GM12878 (cell line): ENCODE measurements at regions not wholly inside any gene's neighbourhood (a gene's known extent, or its start where the extent isn't known, plus 50 kb on each side); places are given as distances from the start of the nearest gene placed in this dataset.
A peak's percentile ranks its signal among the peaks of the same experiment; 100 is the strongest.
"Not testable (repeated sequence)": the region's sequence is repeated elsewhere in the genome, so short reads cannot be mapped to it uniquely, and the experiment has no call there.

Source experiments
- ATAC-seq: fragments of 200-7000 bp; cut with Tn5 transposase; 3 replicates; pipeline ENCODE4 v1.9.1; 2020; ENCODE audit warnings: mild to moderate bottlenecking, moderate library complexity
- BruUV-seq: library from RNA; stranded (reverse); fragments of 400-500 nt; replicated peaks from 2 replicates; lab custom pipeline; 2021; lab: Mats Ljungman, UMichigan
- CTCF ChIA-PET: fragments of 300-600 bp; sonication (Branson Sonifier 250); formaldehyde crosslinking; extraction: SDS; loops from one replicate; lab custom pipeline; 2021; ENCODE audit warnings: inconsistent platforms; lab: Yijun Ruan, JAX
- POLR2A ChIA-PET: fragments of 350-600 bp; formaldehyde crosslinking; extraction: SDS; loops from one replicate; lab custom pipeline; 2021; ENCODE audit warnings: inconsistent platforms; lab: Charles Lee
- RAD21 ChIA-PET: fragments of 300-600 bp; sonication (Branson Sonifier 250); formaldehyde crosslinking; loops from one replicate; lab custom pipeline; 2023; ENCODE audit warnings: antibody characterized with exemption; ENCODE audit not compliant: unreplicated experiment; lab: Charles Lee
- SMC1A ChIA-PET: fragments of 300-600 bp; sonication (Branson Sonifier 250); formaldehyde crosslinking; loops from one replicate; lab custom pipeline; 2023; ENCODE audit not compliant: unreplicated experiment, uncharacterized antibody; lab: Charles Lee
- DNase-seq: peaks from one replicate; pipeline ENCODE4 v3.0.0-alpha.2; 2011; ENCODE audit warnings: low read depth, low spot score
- FAIRE-seq: peaks from 3 replicates; lab custom pipeline; 2011; peaks lifted over from hg19 to GRCh38; lab: Jason Lieb, UNC
- H2AFZ ChIP-seq: 2 replicates; pipeline ENCODE4 v1.6.0; 2011; ENCODE audit warnings: low read depth, low read length, control low read depth; ENCODE audit not compliant: control insufficient read depth
- H3K27ac ChIP-seq: 2 replicates; pipeline ENCODE4 v1.5.1; 2011; ENCODE audit warnings: control low read depth; ENCODE audit not compliant: control insufficient read depth, insufficient read depth
- H3K27me3 ChIP-seq, 2 experiments: replicated peaks in 1 of 2; 2 replicates each; pipeline versions ENCODE4 v1.6.0 to v1.6.1; 2011; ENCODE audit warnings: low read length in 1 of 2; ENCODE audit not compliant: control insufficient read depth in 2 of 2, insufficient read depth in 2 of 2
- H3K36me3 ChIP-seq, 2 experiments: 2 replicates each; pipeline ENCODE4 v1.5.1; 2011; ENCODE audit warnings: low read length in 1 of 2; ENCODE audit not compliant: control insufficient read depth in 2 of 2, insufficient read depth in 2 of 2
- H3K4me1 ChIP-seq: 2 replicates; pipeline ENCODE4 v1.6.1; 2011; ENCODE audit warnings: mild to moderate bottlenecking, low read length, moderate library complexity, mixed read lengths; ENCODE audit not compliant: control insufficient read depth, insufficient read depth
- H3K4me2 ChIP-seq: 2 replicates; pipeline ENCODE4 v1.6.0; 2011; ENCODE audit warnings: control low read depth; ENCODE audit not compliant: control insufficient read depth, insufficient read depth
- H3K4me3 ChIP-seq: fragments of 200-600 bp; sonication (generic); 2 replicates; pipeline ENCODE4 v1.5.1; 2016
- H3K79me2 ChIP-seq: 2 replicates; pipeline ENCODE4 v1.6.0; 2011; ENCODE audit warnings: low read length; ENCODE audit not compliant: control insufficient read depth, insufficient read depth
- H3K9ac ChIP-seq: 2 replicates; pipeline ENCODE4 v1.8.0; 2011; ENCODE audit warnings: low read length, control low read depth, mixed read lengths; ENCODE audit not compliant: control insufficient read depth, insufficient read depth
- H3K9me3 ChIP-seq: replicated peaks from 3 replicates; pipeline ENCODE4 v1.5.1; 2011; ENCODE audit warnings: mild to moderate bottlenecking, low read length; ENCODE audit not compliant: control insufficient read depth, insufficient read depth
- H4K20me1 ChIP-seq: 2 replicates; pipeline ENCODE4 v1.6.0; 2011; ENCODE audit not compliant: control insufficient read depth, insufficient read depth
- RAD21 ChIP-seq: IDR thresholded peaks from 2 replicates; pipeline ENCODE4 v1.6.1; 2011; ENCODE audit warnings: mild to moderate bottlenecking, low read depth, low read length, moderate library complexity; ENCODE audit not compliant: insufficient read depth
- WGBS: methylation state at CpG from one replicate; pipeline ENCODE4 v1.1.6; 2016; ENCODE audit warnings: low lambda C conversion rate; ENCODE audit not compliant: insufficient replicate concordance, insufficient coverage; ENCODE audit errors: missing lambda C conversion rate; 5-methylcytosine and 5-hydroxymethylcytosine counted together
- in situ Hi-C: fragments of 300-500 bp; cut with MboI; formaldehyde crosslinking; loops from 9 replicates; pipeline ENCODE4 v1.14.3; 2018; ENCODE audit warnings: mixed read lengths
- intact Hi-C: fragments of 100-400 bp; cut with micrococcal nuclease; formaldehyde crosslinking; loops from one replicate; pipeline ENCODE4 v1.14.2; 2022; ENCODE audit not compliant: unreplicated experiment

DNA sequence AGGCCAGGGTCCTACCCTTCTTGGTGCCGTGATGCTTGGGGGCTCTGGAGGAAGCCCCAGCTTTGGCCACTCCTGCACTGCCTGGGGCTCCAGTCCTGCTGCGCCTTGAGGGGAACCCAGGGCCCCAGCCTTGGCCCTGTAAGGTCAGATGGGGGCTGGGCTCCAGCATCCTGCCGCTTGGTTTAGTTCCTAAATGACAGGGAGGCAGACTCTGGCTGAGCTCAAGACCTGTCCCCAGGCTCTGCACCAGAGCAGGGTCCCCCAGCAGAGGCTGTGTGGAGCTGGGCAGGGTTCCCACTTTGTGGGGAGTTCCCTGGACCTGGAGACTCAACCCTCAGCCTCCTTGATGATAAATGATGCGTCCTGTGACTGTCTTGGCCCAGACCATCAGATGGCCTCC, 395.4 kb downstream of the TMEM121 start:
- H3K9me3 ChIP-seq, H4K20me1 ChIP-seq, SMC1A ChIA-PET, CTCF ChIA-PET, DNase-seq, RAD21 ChIA-PET, FAIRE-seq, H3K4me1 ChIP-seq, BruUV-seq, H3K4me2 ChIP-seq, intact Hi-C loops, ATAC-seq, H3K36me3 ChIP-seq, H3K27me3 ChIP-seq, H2AFZ ChIP-seq, H3K79me2 ChIP-seq, H3K27ac ChIP-seq, H3K4me3 ChIP-seq, H3K9ac ChIP-seq, POLR2A ChIA-PET, in situ Hi-C loops: not testable (repeated sequence)
- no CpG with 5 or more reads among the region's 4 CpGs for WGBS

GRCh38 chr14:105923520-105924191, 397.3 kb downstream of the TMEM121 start:
- H3K4me3 ChIP-seq, H2AFZ ChIP-seq, H3K4me2 ChIP-seq, H3K9me3 ChIP-seq, SMC1A ChIA-PET, H3K4me1 ChIP-seq, H3K36me3 ChIP-seq, H4K20me1 ChIP-seq, ATAC-seq, FAIRE-seq, H3K79me2 ChIP-seq, H3K9ac ChIP-seq, intact Hi-C loops, DNase-seq, CTCF ChIA-PET, BruUV-seq, H3K27ac ChIP-seq, POLR2A ChIA-PET, RAD21 ChIA-PET, in situ Hi-C loops, H3K27me3 ChIP-seq: not testable (repeated sequence)
- no CpG with 5 or more reads among the region's 1 CpG for WGBS
- TF ChIP-seq RAD21 = peak; percentile 17; the same call in 1 of the 2 replicates
